Osteocyte (in vitro differentiated cells): ENCODE measurements at regions not wholly inside any gene's neighbourhood (a gene's known extent, or its start where the extent isn't known, plus 50 kb on each side); places are given as distances from the start of the nearest gene placed in this dataset.

Experiments used
- DNase-seq: peaks from one replicate; pipeline ENCODE4 v3.0.0; 2021; ENCODE audit warnings: mixed read lengths; ENCODE audit not compliant: unreplicated experiment; ENCODE audit errors: extremely low spot score
- H3K27ac Mint-ChIP-seq: one replicate; pipeline ENCODE4 v1.8.0; 2021; ENCODE audit warnings: mild to moderate bottlenecking, mixed read lengths; ENCODE audit not compliant: unreplicated experiment
- H3K27me3 Mint-ChIP-seq: one replicate; pipeline ENCODE4 v1.8.0; 2021; ENCODE audit warnings: mixed read lengths; ENCODE audit not compliant: unreplicated experiment
- H3K36me3 Mint-ChIP-seq: one replicate; pipeline ENCODE4 v1.8.0; 2021; ENCODE audit warnings: mixed read lengths; ENCODE audit not compliant: unreplicated experiment
- H3K4me1 Mint-ChIP-seq: one replicate; pipeline ENCODE4 v1.8.0; 2021; ENCODE audit warnings: mixed read lengths; ENCODE audit not compliant: unreplicated experiment
- H3K4me3 Mint-ChIP-seq: one replicate; pipeline ENCODE4 v1.8.0; 2021; ENCODE audit warnings: mild to moderate bottlenecking, moderate library complexity, mixed read lengths; ENCODE audit not compliant: unreplicated experiment
- H3K9me3 Mint-ChIP-seq: one replicate; pipeline ENCODE4 v1.8.0; 2021; ENCODE audit warnings: mixed read lengths; ENCODE audit not compliant: unreplicated experiment
- CTCF ChIP-seq: fragments of 200-600 bp; sonication (generic); IDR thresholded peaks from 2 replicates; pipeline ENCODE4 v1.5.0; 2021; ENCODE audit warnings: antibody characterized with exemption, mild to moderate bottlenecking, moderate library complexity

GRCh38 chr18:8966821-8967220 lies 135.7 kb upstream of the NDUFV2 start:
- Mint-ChIP-seq H3K9me3 (no peaks in the 10 kb centered on the region), H3K4me1 (peaks cover 1% of the 10 kb centered on the region)

GRCh38 chr18:8967573-8967972 lies 134.9 kb upstream of the NDUFV2 start:
- DNase-seq, result no peak
- Mint-ChIP-seq H3K27ac (no peak overlapping the region), H3K4me1 (peaks cover 1% of the 10 kb centered on the region), H3K36me3 (no peaks in the 10 kb centered on the region), H3K27me3 (no peaks in the 10 kb centered on the region), H3K9me3 (no peaks in the 10 kb centered on the region), H3K4me3 (no peak overlapping the region)
- TF ChIP-seq CTCF, result no peak

More at GRCh38 chr18:8966821-8967220, 135.7 kb upstream of the NDUFV2 start:
- Mint-ChIP-seq H3K36me3 (no peaks in the 10 kb centered on the region), H3K27me3 (no peaks in the 10 kb centered on the region), H3K27ac (no peak overlapping the region), H3K4me3 (no peak overlapping the region)
- DNase-seq, result no peak
- TF ChIP-seq CTCF, result no peak

GRCh38 chr18:8969639-8970390 lies 132.7 kb upstream of the NDUFV2 start:
- no peak for DNase-seq
- Mint-ChIP-seq H3K27me3 (no peaks in the 10 kb centered on the region), H3K4me1 (peaks cover 1% of the 10 kb centered on the region), H3K9me3 (peaks cover 17% of the 10 kb centered on the region), H3K36me3 (peaks cover 4% of the 10 kb centered on the region), H3K4me3 (no peak overlapping the region), H3K27ac (no peak overlapping the region)
- TF ChIP-seq CTCF, result no peak

GRCh38 chr18:8970843-8971242 lies 131.7 kb upstream of the NDUFV2 start:
- H3K4me3 Mint-ChIP-seq, result no peak overlapping the region
- H3K4me1 Mint-ChIP-seq, result peaks cover 1% of the 10 kb centered on the region
- peaks cover 4% of the 10 kb centered on the region for H3K36me3 Mint-ChIP-seq
- no peak for TF ChIP-seq CTCF
- peaks cover 17% of the 10 kb centered on the region for H3K9me3 Mint-ChIP-seq
- DNase-seq, result no peak
- H3K27ac Mint-ChIP-seq, result no peak overlapping the region
- H3K27me3 Mint-ChIP-seq, result no peaks in the 10 kb centered on the region

GRCh38 chr18:8972116-8972515 lies 130.4 kb upstream of the NDUFV2 start:
- no peak overlapping the region for H3K27ac Mint-ChIP-seq

More at GRCh38 chr18:8972116-8972515, 130.4 kb upstream of the NDUFV2 start:
- no peak for DNase-seq
- Mint-ChIP-seq H3K27me3 (no peaks in the 10 kb centered on the region), H3K4me1 (peaks cover 1% of the 10 kb centered on the region), H3K36me3 (peaks cover 4% of the 10 kb centered on the region), H3K9me3 (peaks cover 17% of the 10 kb centered on the region), H3K4me3 (no peak overlapping the region)
- TF ChIP-seq CTCF, result no peak
